HG03565 (cell line): ENCODE measurements at regions not wholly inside any gene's neighbourhood (a gene's known extent, or its start where the extent isn't known, plus 50 kb on each side); places are given as distances from the start of the nearest gene placed in this dataset.

ENCODE experiments used
- ATAC-seq: cut with Tn5 transposase; IDR thresholded peaks from one replicate; pipeline ENCODE4 v1.9.1; 2021; ENCODE audit warnings: mild to moderate bottlenecking, moderate library complexity; ENCODE audit not compliant: unreplicated experiment

- ATAC-seq = no peak
Observed at GRCh38 chr10:84994722-84995121, 666.3 kb downstream of the CCSER2 start.

GRCh38 chr10:84996580-84996979 lies 668.2 kb downstream of the CCSER2 start:
- no peak for ATAC-seq

GRCh38 chr10:84997870-84998269 lies 669.5 kb downstream of the CCSER2 start:
- ATAC-seq = no peak

DNA sequence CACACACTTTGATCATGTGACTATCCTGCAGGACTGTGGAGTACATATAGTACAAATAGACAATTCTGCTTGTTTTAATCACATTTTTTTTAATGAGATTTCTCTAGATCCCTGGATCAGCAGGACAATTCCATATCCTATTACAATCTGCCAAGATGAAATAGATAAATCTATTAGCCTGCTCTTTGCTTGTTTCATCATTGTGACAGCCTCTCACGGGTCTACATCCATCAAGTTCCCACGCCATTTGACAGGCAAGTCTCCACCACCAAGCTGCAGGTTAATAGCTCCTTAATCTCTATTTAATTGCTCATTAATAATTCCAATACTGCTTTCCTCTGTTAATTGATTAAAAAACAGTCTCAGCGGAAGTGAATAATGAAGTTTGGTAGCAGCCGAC lies 671.5 kb downstream of the CCSER2 start:
- ATAC-seq = no peak

GRCh38 chr10:85003083-85003482 lies 674.7 kb downstream of the CCSER2 start:
- no peak for ATAC-seq

GRCh38 chr10:85008488-85009184 lies 680.2 kb downstream of the CCSER2 start:
- ATAC-seq = no peak

DNA sequence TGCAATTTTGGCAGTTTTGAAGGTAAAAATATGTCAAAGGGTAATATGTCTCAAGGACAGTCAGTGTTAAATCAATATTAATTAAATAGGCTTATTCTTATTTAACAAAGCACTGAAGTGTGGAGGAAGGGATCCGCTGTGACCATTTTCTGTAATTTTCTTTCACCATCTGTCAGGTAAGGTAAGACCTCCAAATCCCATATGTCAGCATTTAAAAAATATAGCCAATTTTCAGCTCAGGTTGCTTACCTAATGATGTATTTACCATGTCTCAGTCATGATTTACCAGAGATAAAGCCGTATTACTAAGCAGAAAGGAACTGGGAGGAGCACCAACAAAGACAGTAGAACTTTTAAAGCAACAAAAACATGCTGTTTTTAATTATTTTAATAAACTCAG lies 683.9 kb downstream of the CCSER2 start:
- ATAC-seq = no peak

- no peak for ATAC-seq
Observed at GRCh38 chr10:85026878-85027467, 698.6 kb downstream of the CCSER2 start.

DNA sequence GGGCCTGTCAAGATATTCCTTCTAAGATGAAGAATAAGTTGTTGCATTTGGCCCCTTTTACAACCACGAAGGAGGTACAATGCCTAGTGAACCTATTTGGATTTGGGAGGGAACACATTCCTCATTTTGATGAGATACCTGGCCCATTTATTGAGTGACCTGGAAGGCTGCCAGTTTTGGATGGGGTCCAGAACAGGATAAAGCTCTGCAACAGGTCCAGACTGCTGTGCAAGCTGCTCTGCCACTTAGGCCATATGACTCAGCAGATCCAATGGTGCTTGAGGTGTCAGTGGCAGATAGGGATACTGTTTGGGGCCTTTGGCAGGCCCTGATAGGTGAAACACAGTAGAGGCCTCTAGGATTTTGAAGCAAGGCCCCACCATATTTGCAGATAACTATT lies 704.6 kb downstream of the CCSER2 start:
- no peak for ATAC-seq

- no peak for ATAC-seq
Observed at GRCh38 chr10:85036661-85037060, 708.3 kb downstream of the CCSER2 start.

GRCh38 chr10:85039311-85039710 lies 710.9 kb downstream of the CCSER2 start:
- no peak for ATAC-seq

- ATAC-seq = no peak
Observed at GRCh38 chr10:85043207-85043606, 714.8 kb downstream of the CCSER2 start.

DNA sequence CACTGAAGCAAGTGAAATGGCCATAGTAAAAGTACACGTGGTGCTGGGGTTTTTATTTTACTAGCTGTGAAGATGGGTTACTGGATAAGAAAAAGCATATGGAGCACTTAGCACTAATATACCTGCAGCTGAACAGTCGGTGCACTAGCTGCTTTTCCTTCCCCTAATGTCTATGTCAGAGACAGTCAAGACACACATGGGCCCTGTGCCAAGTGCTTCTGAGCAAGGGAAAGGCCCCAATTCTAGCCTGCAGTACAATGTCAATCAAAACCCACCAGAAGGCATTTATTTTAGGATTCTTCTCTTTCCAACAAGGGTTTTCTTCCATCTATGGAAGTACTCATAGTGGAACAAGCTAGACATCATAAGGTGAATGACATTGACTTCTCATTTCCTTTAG lies 716.7 kb downstream of the CCSER2 start:
- ATAC-seq = no peak

GRCh38 chr10:85047170-85047834 lies 718.9 kb downstream of the CCSER2 start:
- ATAC-seq = no peak

DNA sequence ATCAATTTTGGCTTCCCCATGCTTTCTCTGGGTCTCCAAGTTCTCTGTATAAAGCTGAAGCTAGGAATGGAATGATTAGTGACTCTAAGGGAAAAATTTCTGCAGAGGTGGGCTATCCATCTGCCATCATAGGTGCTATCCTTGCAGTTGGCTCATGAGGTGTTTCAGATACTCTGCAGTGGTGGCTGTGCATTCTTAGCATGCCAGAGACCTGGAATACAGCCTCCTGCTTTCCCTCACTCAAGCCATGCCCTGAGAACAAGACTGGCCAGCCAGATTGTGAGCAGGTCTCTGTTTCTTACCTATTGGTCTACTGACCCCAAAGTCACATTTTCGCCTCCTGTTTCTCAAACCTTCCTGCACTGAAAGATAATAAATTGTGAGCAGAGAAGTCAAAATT lies 719.6 kb downstream of the CCSER2 start:
- no peak for ATAC-seq

GRCh38 chr10:85048644-85049043 lies 720.3 kb downstream of the CCSER2 start:
- no peak for ATAC-seq

- ATAC-seq = no peak
Observed at GRCh38 chr10:85060944-85061343, 732.6 kb downstream of the CCSER2 start.

- no peak for ATAC-seq
Observed at GRCh38 chr10:85061401-85061800, 733.0 kb downstream of the CCSER2 start.

DNA sequence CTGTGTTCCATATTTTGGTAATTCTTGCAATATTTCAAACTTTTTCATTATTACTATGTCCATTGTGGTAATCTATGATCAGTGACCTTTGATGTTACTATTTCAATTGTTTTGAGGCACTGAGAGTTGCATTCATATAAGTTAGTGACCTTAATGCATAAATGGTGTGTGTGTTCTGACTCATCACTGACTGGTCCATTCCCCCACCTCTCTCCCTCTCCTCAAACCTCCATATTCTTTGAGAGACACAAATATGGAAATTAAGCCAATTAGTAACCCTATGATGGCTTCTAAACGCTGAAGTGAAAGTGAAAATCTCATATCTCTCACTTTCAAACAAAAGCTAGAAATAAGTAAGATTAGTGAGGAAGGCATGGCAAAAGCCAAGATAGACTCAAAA lies 739.6 kb downstream of the CCSER2 start:
- no peak for ATAC-seq

- ATAC-seq = no peak
Observed at GRCh38 chr10:85080934-85081333, 752.5 kb downstream of the CCSER2 start.

DNA sequence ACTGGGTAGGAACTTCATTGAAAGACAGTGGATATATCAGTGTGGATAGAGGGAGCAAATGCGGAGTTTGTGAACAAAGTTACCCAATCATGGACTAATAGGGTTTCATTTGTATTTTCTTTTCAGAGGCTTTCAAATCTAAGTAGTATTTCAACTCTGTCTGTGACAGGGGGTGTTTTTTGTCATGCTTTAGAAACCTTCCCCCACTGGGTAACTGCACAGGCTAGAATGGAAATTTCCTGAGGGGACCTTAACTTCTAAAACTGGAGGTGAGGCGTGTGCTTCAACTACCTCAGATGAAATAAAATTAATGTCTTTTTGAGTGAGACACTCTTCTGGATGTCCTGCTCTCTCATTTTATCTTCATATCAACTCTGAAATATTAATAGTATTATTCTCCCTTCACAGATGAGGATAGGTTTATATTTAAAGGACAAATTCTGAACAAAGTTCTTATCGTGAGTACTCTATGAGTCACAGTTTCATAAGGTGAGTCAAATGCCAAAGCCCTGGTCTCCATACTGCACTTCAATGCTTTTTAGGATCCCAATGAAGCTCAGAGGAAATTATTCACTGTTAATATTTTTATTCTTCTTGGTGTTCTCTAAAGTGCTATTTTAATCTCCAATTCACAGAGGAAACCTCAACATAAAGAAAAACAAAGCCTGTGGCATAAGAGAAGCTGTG lies 770.6 kb downstream of the CCSER2 start:
- ATAC-seq = no peak

DNA sequence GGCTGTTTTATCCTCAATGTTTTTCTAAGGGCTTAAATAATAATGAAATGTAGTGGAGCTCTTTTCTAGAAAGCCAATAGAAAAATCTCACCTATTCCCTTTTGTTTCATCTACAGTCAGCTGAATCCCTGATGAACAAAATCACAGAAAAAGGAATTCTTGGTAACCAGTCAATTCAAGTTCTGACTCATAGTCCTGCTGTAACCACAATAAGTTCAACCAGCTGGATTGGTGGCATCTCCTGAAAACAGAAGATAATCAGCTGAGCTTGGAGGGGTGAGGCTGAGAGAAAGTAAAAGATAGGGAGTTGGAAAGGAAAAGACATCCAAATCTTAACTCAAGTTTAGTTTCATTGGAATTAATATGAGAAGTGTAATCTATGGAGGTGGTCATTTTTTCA lies 772.1 kb downstream of the CCSER2 start:
- no peak for ATAC-seq
